SK-N-SH (cell line): ENCODE measurements at regions not wholly inside any gene's neighbourhood (a gene's known extent, or its start where the extent isn't known, plus 50 kb on each side); places are given as distances from the start of the nearest gene placed in this dataset.

Experiments
- CTCF ChIA-PET: fragments of 300-600, 350-600 bp; formaldehyde crosslinking; extraction: SDS; loops from one replicate; lab custom pipeline; 2021; lab: Yijun Ruan, JAX
- POLR2A ChIA-PET: fragments of 350-600 bp; sonication (Branson Sonifier 250); formaldehyde crosslinking; extraction: SDS; loops from one replicate; lab custom pipeline; 2020; ENCODE audit warnings: antibody characterized with exemption, inconsistent platforms; lab: Yijun Ruan, JAX
- DNase-seq: peaks from one replicate; pipeline ENCODE4 v3.0.0; 2012
- H2AFZ ChIP-seq: fragments of 200-600 bp; sonication (generic); 2 replicates; pipeline ENCODE4 v1.8.1; 2016; ENCODE audit warnings: antibody characterized with exemption, mild to moderate bottlenecking, low read depth
- H3F3A ChIP-seq: fragments of 200-600 bp; sonication (generic); replicated peaks from 2 replicates; pipeline ENCODE3; 2016; ENCODE audit warnings: antibody characterized with exemption, mild to moderate bottlenecking; ENCODE audit not compliant: insufficient read depth
- H3K27ac ChIP-seq, 2 experiments: fragments of 200-500 bp in 1 of 2; fragments of 200-600 bp in 1 of 2; sonication (Bioruptor generic) in 1 of 2; sonication (generic), shearing (Covaris generic) in 1 of 2; 2 replicates each; pipeline versions ENCODE4 v1.5.1 to v1.6.1; 2014 to 2016; ENCODE audit warnings: low read depth in 2 of 2, inconsistent platforms in 1 of 2, low read length in 1 of 2, mild to moderate bottlenecking in 1 of 2, mixed read lengths in 1 of 2
- H3K27me3 ChIP-seq: fragments of 200-600 bp; sonication (generic), shearing (Covaris generic); 2 replicates; pipeline ENCODE4 v1.6.1; 2016; ENCODE audit warnings: mixed run types; ENCODE audit not compliant: insufficient read depth
- H3K36me3 ChIP-seq, 2 experiments: fragments of 200-500 bp in 1 of 2; fragments of 200-600 bp in 1 of 2; sonication (Bioruptor generic) in 1 of 2; sonication (generic) in 1 of 2; replicated peaks in 1 of 2; 2 replicates each; pipeline versions ENCODE3 to v1.5.1; 2014 to 2016; ENCODE audit warnings: low read length in 1 of 2, mild to moderate bottlenecking in 1 of 2; ENCODE audit not compliant: insufficient read depth in 2 of 2, control insufficient read depth in 1 of 2
- H3K4me1 ChIP-seq, 2 experiments: fragments of 200-500 bp in 1 of 2; fragments of 200-600 bp in 1 of 2; sonication (Bioruptor generic) in 1 of 2; sonication (generic), shearing (Covaris generic) in 1 of 2; 2 replicates each; pipeline versions ENCODE4 v1.5.1 to v1.6.1; 2014 to 2016; ENCODE audit warnings: low read depth in 1 of 2, low read length in 1 of 2, mixed run types in 1 of 2; ENCODE audit not compliant: insufficient read depth in 2 of 2, control insufficient read depth in 1 of 2
- H3K4me2 ChIP-seq: fragments of 200-600 bp; sonication (generic), shearing (Covaris generic); 2 replicates; pipeline ENCODE4 v1.6.1; 2017; ENCODE audit warnings: mixed run types
- H3K4me3 ChIP-seq, 2 experiments: fragments of 200-500 bp in 1 of 2; fragments of 200-600 bp in 1 of 2; sonication (Bioruptor generic) in 1 of 2; sonication (generic), shearing (Covaris generic) in 1 of 2; 2 replicates each; pipeline versions ENCODE4 v1.5.1 to v1.8.1; 2014 to 2016; ENCODE audit warnings: low read depth in 2 of 2, inconsistent platforms in 1 of 2, low read length in 1 of 2, mild to moderate bottlenecking in 1 of 2, mixed read lengths in 1 of 2, moderate library complexity in 1 of 2
- H3K79me2 ChIP-seq: fragments of 200-600 bp; sonication (generic); 2 replicates; pipeline ENCODE4 v1.8.1; 2017; ENCODE audit warnings: mild to moderate bottlenecking; ENCODE audit not compliant: insufficient read depth
- H3K9ac ChIP-seq: fragments of 200-600 bp; sonication (generic); 2 replicates; pipeline ENCODE4 v1.6.1; 2017; ENCODE audit warnings: mixed run types
- H3K9me2 ChIP-seq: fragments of 200-600 bp; sonication (generic); 2 replicates; pipeline ENCODE4 v1.6.1; 2017; ENCODE audit warnings: mixed run types
- H3K9me3 ChIP-seq: fragments of 200-600 bp; sonication (generic); 2 replicates; pipeline ENCODE4 v1.6.1; 2017; ENCODE audit warnings: mixed run types, mild to moderate bottlenecking, moderate library complexity
- H4K20me1 ChIP-seq: fragments of 200-600 bp; sonication (generic); 2 replicates; pipeline ENCODE4 v1.6.1; 2017; ENCODE audit warnings: mild to moderate bottlenecking, mixed run types; ENCODE audit not compliant: insufficient read depth
- CHD2 ChIP-seq: fragments of 150-350 bp; IDR thresholded peaks from 2 replicates; pipeline ENCODE4 v1.6.1; 2018; ENCODE audit warnings: low read length; ENCODE audit not compliant: partially characterized antibody
- GABPA ChIP-seq: IDR thresholded peaks from 2 replicates; pipeline ENCODE4 v1.4.0; 2012; ENCODE audit warnings: low read depth, mild to moderate bottlenecking
- GATA2 ChIP-seq: sonication (generic); formaldehyde crosslinking; IDR thresholded peaks from 2 replicates; pipeline ENCODE4 v1.5.0; 2020; ENCODE audit warnings: mild to moderate bottlenecking, missing genetic modification reagents
- JUND ChIP-seq: IDR thresholded peaks from 2 replicates; pipeline ENCODE4 v1.4.0; 2012
- POLR2AphosphoS5 ChIP-seq: IDR thresholded peaks from 2 replicates; pipeline ENCODE4 v1.6.1; 2012; ENCODE audit warnings: low read depth, low read length
- RFX5 ChIP-seq: IDR thresholded peaks from 2 replicates; pipeline ENCODE4 v1.6.1; 2012; ENCODE audit warnings: mild to moderate bottlenecking, improper control_type of control experiment, low read length
- RXRA ChIP-seq: IDR thresholded peaks from 2 replicates; pipeline ENCODE4 v1.4.0; 2012; ENCODE audit warnings: low read depth, mild to moderate bottlenecking, borderline replicate concordance
- SMC3 ChIP-seq: IDR thresholded peaks from 2 replicates; pipeline ENCODE4 v1.6.1; 2012; ENCODE audit warnings: low read depth, low read length, improper control_type of control experiment
- TCF12 ChIP-seq: IDR thresholded peaks from 2 replicates; pipeline ENCODE4 v1.4.0; 2012
- YY1 ChIP-seq: IDR thresholded peaks from 2 replicates; pipeline ENCODE4 v1.4.0; 2012; ENCODE audit warnings: low read depth, mild to moderate bottlenecking
- WGBS: methylation state at CpG from one replicate; pipeline ENCODE4 v1.1.6; 2017; ENCODE audit warnings: low lambda C conversion rate; 5-methylcytosine and 5-hydroxymethylcytosine counted together
- TF ChIP-seq, protein P1 (sequence below): fragments of 150-350 bp; IDR thresholded peaks from 2 replicates; pipeline ENCODE4 v1.6.1; 2017; ENCODE audit warnings: antibody characterized with exemption, low read length, low read depth, borderline replicate concordance
- TF ChIP-seq, protein P2 (sequence below): IDR thresholded peaks from 2 replicates; pipeline ENCODE4 v1.4.0; 2012; ENCODE audit warnings: low read depth, borderline replicate concordance
- TF ChIP-seq, protein P3 (sequence below): IDR thresholded peaks from 2 replicates; pipeline ENCODE4 v1.4.0; 2012; ENCODE audit warnings: low read depth
- TF ChIP-seq, protein P4 (sequence below): fragments of 200-600 bp; sonication (generic); IDR thresholded peaks from 2 replicates; pipeline ENCODE4 v1.6.1; 2017; ENCODE audit warnings: antibody characterized with exemption, mild to moderate bottlenecking, moderate library complexity
- TF ChIP-seq, protein P5 (sequence below): IDR thresholded peaks from 2 replicates; pipeline ENCODE4; 2012

DNA sequence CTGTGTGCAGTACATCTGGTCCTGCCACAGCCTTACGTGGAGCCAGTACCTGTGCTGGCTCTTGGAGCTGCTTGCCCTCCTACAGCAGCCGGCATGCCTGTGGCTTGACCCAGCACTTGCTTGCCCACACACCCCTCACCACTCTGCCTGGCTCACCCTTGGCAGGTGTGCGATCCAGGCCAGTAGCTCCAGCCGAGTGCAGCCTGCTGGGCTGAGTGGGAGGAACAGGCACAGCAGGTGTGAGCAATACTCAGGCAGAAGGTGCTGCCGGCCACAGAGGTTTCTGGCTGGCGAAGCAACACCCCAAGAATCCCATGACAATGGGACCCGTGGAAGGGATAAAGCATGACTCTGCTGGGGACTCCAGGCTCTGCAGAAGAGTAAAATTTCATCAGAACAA is 173.5 kb upstream of the ADCY1 start:
- Histone ChIP-seq H3F3A (no peaks in the 10 kb centered on the region), H3K4me1 (peaks cover 0 to 21% of the 10 kb centered on the region in 2 experiments; a peak in 2 of 4 replicates), H3K79me2 (no peaks in the 10 kb centered on the region), H3K4me2 (no peak overlapping the region), H2AFZ (no peak overlapping the region), H3K4me3 (no peak overlapping the region), H3K9me3 (no peaks in the 10 kb centered on the region; the same call in 1 of the 2 replicates), H4K20me1 (no peaks in the 10 kb centered on the region), H3K27ac (peak overlapping the region in 1 of 2 experiments; percentile 87; a peak in 2 of 4 replicates), H3K27me3 (no peaks in the 10 kb centered on the region), H3K9ac (no peak overlapping the region), H3K36me3 (no peaks in the 10 kb centered on the region), H3K9me2 (no peaks in the 10 kb centered on the region)
- TF ChIP-seq POLR2AphosphoS5: no peak
- WGBS: 52% methylated on average over 7 of the region's 7 CpGs
- DNase-seq: no peak
- CTCF ChIA-PET: interaction anchor here (1.1 kb wide), 1 partner anchor 10 kb away, joined by 3 read pairs; no protein-coding TSS in a partner anchor
- POLR2A ChIA-PET: interaction anchor here (0.6 kb wide), 1 partner anchor 122 kb away, joined by 3 read pairs; no protein-coding TSS in a partner anchor

DNA sequence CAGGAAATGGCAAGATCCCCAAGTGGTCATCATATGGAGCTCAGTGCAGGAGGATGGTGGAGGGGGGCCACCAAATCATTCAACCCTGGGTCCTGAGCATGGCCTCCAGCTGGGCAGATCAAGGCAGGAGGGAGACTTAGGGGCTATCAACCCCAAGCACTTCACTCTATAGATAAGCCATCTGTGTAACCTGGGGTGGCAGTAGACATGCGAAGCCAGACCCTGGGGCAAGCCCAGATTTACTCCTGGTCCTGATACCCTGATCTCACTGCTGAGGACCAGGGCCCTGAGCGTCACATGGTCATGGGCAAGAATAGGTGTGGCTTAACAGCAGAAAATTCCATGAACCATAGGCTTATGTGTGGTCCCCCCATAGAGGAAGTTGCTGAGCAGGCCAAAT is 173.0 kb upstream of the ADCY1 start:
- Histone ChIP-seq H3K9ac (no peak overlapping the region), H3K9me3 (no peaks in the 10 kb centered on the region; the same call in 1 of the 2 replicates), H3K4me2 (no peak overlapping the region), H3F3A (no peaks in the 10 kb centered on the region), H3K36me3 (no peaks in the 10 kb centered on the region), H3K4me1 (peaks cover 0 to 21% of the 10 kb centered on the region in 2 experiments; a peak in 2 of 4 replicates), H3K27ac (peak overlapping the region in 1 of 2 experiments; percentile 87; a peak in 2 of 4 replicates), H3K9me2 (no peaks in the 10 kb centered on the region), H4K20me1 (no peaks in the 10 kb centered on the region), H3K27me3 (no peaks in the 10 kb centered on the region), H3K79me2 (no peaks in the 10 kb centered on the region), H2AFZ (no peak overlapping the region), H3K4me3 (no peak overlapping the region)
- CTCF ChIA-PET: interaction anchor here (1.1 kb wide), 1 partner anchor 11 kb away, joined by 3 read pairs; no protein-coding TSS in a partner anchor
- 17% methylated on average over 1 of the region's 2 CpGs for WGBS
- POLR2A ChIA-PET: no interaction called here
- TF ChIP-seq, protein P1, sequence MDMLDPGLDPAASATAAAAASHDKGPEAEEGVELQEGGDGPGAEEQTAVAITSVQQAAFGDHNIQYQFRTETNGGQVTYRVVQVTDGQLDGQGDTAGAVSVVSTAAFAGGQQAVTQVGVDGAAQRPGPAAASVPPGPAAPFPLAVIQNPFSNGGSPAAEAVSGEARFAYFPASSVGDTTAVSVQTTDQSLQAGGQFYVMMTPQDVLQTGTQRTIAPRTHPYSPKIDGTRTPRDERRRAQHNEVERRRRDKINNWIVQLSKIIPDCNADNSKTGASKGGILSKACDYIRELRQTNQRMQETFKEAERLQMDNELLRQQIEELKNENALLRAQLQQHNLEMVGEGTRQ: no peak
- TF ChIP-seq, protein P2, sequence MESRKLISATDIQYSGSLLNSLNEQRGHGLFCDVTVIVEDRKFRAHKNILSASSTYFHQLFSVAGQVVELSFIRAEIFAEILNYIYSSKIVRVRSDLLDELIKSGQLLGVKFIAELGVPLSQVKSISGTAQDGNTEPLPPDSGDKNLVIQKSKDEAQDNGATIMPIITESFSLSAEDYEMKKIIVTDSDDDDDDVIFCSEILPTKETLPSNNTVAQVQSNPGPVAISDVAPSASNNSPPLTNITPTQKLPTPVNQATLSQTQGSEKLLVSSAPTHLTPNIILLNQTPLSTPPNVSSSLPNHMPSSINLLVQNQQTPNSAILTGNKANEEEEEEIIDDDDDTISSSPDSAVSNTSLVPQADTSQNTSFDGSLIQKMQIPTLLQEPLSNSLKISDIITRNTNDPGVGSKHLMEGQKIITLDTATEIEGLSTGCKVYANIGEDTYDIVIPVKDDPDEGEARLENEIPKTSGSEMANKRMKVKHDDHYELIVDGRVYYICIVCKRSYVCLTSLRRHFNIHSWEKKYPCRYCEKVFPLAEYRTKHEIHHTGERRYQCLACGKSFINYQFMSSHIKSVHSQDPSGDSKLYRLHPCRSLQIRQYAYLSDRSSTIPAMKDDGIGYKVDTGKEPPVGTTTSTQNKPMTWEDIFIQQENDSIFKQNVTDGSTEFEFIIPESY: no peak
- TF ChIP-seq, protein P3, sequence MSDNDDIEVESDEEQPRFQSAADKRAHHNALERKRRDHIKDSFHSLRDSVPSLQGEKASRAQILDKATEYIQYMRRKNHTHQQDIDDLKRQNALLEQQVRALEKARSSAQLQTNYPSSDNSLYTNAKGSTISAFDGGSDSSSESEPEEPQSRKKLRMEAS: no peak
- no peak for TF ChIP-seq YY1
- TF ChIP-seq SMC3: no peak
- TF ChIP-seq, protein P4, sequence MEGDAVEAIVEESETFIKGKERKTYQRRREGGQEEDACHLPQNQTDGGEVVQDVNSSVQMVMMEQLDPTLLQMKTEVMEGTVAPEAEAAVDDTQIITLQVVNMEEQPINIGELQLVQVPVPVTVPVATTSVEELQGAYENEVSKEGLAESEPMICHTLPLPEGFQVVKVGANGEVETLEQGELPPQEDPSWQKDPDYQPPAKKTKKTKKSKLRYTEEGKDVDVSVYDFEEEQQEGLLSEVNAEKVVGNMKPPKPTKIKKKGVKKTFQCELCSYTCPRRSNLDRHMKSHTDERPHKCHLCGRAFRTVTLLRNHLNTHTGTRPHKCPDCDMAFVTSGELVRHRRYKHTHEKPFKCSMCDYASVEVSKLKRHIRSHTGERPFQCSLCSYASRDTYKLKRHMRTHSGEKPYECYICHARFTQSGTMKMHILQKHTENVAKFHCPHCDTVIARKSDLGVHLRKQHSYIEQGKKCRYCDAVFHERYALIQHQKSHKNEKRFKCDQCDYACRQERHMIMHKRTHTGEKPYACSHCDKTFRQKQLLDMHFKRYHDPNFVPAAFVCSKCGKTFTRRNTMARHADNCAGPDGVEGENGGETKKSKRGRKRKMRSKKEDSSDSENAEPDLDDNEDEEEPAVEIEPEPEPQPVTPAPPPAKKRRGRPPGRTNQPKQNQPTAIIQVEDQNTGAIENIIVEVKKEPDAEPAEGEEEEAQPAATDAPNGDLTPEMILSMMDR: no peak
- TF ChIP-seq TCF12: no peak
- TF ChIP-seq, protein P5, sequence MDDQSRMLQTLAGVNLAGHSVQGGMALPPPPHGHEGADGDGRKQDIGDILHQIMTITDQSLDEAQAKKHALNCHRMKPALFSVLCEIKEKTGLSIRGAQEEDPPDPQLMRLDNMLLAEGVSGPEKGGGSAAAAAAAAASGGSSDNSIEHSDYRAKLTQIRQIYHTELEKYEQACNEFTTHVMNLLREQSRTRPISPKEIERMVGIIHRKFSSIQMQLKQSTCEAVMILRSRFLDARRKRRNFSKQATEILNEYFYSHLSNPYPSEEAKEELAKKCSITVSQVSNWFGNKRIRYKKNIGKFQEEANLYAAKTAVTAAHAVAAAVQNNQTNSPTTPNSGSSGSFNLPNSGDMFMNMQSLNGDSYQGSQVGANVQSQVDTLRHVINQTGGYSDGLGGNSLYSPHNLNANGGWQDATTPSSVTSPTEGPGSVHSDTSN: no peak
- TF ChIP-seq CHD2: no peak
- TF ChIP-seq RFX5: no peak
- no peak for TF ChIP-seq RXRA
- no peak for TF ChIP-seq GATA2 (CRISPR knock-in tag)
- no peak for TF ChIP-seq JUND
- no peak for TF ChIP-seq POLR2AphosphoS5
- TF ChIP-seq GABPA: no peak
- no peak for DNase-seq
